ENCODE measurements at regions not wholly inside any gene's neighbourhood (a gene's known extent, or its start where the extent isn't known, plus 50 kb on each side); places are given as distances from the start of the nearest gene placed in this dataset.

- DNase-seq, result no peak
Measured at GRCh38 chr14:65252482-65253255, 150.4 kb upstream of the MAX start.

DNA sequence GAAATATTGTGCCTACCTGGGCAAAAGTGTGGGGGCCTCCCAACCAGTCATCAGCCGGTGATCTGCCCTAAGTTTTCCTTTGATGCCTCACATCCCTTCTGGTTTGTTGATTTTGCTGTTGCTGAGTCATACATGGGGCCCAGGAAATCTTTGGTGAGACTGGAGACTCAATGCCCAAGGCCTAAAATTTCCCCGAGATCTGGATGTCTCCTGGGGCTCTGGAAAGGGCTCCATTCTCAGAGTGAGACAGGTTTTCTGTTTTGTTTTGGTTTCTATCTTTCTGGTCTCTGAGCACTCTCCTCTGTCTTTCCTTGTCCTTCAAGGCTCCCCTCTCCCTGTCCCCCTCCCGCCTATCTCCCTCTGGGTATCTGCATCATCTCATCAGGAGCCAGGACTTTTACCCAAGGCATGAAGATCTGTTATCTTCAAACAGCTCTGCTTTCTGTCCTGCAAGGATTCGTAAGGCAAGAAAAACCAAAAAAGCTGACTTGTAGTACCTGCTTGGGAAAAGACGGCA, 152.8 kb upstream of the MAX start:
- DNase-seq, result no peak

- DNase-seq, result peak; percentile 31
Measured at GRCh38 chr14:65255583-65256461, 153.5 kb upstream of the MAX start.

GRCh38 chr14:65256714-65257113, 154.4 kb upstream of the MAX start:
- DNase-seq, result no peak

GRCh38 chr14:65257425-65257824, 155.1 kb upstream of the FUT8 start:
- no peak for DNase-seq

GRCh38 chr14:65258391-65258790, 154.1 kb upstream of the FUT8 start:
- DNase-seq, result no peak

GRCh38 chr14:65259000-65259399, 153.5 kb upstream of the FUT8 start:
- no peak for DNase-seq

- DNase-seq, result no peak
Measured at GRCh38 chr14:65260786-65261185, 151.7 kb upstream of the FUT8 start.

DNA sequence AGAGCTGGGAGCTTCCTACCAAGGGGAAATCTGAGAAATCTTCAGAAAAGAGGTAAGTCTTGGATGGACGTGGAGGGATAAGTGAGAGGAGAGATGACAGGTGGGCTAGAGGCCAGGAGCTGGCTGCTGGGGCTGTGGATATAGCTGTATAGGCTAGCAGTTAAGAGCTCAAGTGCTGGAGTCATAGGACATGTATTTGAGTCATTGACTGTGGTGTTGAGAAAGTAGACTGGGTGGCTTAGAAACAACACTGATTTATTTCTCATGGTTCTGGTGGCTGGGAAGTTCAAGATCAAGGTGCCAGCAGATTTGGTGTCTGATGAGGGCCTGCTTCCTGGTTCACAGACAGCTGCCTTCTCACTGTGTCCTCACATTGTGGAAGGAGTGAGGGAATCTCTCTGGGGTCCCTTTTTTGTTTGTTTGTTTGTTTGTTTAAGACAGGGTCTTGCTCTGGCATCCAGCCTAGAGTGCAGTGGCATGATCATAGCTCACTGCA, 151.1 kb upstream of the FUT8 start:
- DNase-seq, result no peak

- no peak for DNase-seq
Measured at GRCh38 chr14:65261946-65262345, 150.6 kb upstream of the FUT8 start.

GRCh38 chr14:65263177-65263788, 149.2 kb upstream of the FUT8 start:
- DNase-seq, result no peak

- DNase-seq, result no peak
Measured at GRCh38 chr14:65267856-65268255, 144.7 kb upstream of the FUT8 start.

- no peak for DNase-seq
Measured at GRCh38 chr14:65268594-65268993, 143.9 kb upstream of the FUT8 start.

GRCh38 chr14:65269732-65270131, 142.8 kb upstream of the FUT8 start:
- DNase-seq, result no peak

DNA sequence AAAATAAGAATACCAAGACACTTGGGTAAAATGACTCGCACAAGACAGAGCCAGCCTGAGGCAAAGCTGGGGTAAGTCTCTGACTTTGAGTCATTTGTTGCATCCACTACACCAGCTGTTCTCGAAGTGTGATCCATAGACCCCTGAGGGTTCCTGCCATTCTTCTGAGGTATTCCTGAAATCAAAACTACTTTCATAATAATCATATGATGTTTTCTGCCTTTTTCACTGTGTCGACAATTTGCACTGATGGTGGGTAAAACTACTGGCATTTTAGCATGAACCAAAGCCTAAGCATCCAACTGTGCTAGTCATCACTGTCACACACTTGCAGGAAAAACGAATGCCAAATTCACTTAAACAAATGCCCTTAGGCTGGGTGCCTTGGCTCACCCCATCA, 135.5 kb upstream of the FUT8 start:
- DNase-seq, result no peak

- DNase-seq, result no peak
Measured at GRCh38 chr14:65277580-65278270, 134.8 kb upstream of the FUT8 start.

- DNase-seq, result no peak
Measured at GRCh38 chr14:65278589-65278988, 133.9 kb upstream of the FUT8 start.

- no peak for DNase-seq
Measured at GRCh38 chr14:65279510-65279909, 133.0 kb upstream of the FUT8 start.

DNA sequence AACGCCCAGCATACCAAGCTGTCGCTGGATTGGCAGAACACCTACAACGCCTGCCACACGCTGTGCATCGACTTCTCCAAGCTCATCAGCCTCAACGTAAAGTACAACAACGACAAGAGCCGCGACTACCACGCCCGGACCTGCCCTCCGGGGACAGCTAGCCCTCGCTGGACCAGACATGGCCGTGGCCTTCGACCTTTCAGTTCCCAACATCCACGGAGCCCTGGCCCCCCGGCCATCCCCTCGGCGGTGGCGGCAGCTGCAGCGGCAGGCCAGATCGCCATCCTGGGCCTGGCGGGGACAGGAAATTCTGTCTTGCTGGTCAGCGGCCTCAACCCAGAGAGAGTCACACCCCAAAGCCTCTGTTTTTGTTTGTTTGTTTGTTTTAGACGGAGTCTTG, 132.6 kb upstream of the FUT8 start:
- no peak for DNase-seq

DNA sequence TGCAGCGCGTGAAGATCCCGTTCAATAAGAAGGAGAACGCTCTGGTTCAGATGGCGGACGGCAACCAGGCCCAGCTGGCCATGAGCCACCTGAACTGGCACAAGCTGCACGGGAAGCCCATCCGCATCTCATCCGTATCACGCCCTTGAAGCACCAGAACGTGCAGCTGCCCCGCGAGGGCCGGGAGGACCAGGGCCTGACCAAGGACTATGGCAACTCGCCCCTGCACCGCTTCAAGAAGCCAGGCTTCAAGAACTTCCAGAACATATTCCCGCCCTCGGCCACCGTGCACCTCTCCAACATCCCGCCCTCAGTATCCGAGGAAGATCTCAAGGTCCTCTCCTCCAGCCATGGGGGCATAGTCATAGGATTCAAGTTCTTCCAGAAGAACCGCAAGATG, 131.9 kb upstream of the FUT8 start:
- DNase-seq, result no peak

GRCh38 chr14:65281991-65282895, 130.3 kb upstream of the FUT8 start:
- DNase-seq, result peak; percentile 19

DNA sequence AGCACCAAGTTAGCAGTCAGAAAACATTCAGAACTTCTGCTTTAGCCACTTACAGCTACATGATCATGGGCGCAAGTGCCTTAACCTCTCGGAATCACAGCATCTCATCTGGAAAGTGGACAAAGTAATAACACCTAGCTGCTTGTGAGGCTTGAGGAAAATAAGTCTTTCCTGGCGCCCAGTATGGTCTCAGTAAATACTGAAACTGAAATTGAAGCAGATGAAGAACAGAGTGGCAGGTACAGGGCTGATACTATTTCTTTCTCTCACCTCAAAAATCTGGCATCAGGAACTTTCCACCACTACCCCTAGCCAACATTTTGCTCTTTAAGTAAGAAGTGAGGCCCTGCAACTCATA, 129.7 kb upstream of the FUT8 start:
- no peak for DNase-seq
